Uterus (tissue), 3 donors: ENCODE measurements at regions not wholly inside any gene's neighbourhood (a gene's known extent, or its start where the extent isn't known, plus 50 kb on each side); places are given as distances from the start of the nearest gene placed in this dataset.

Source experiments
- DNase-seq, 2 donors: peaks; one replicate each; pipeline ENCODE4 v3.0.0-alpha.2; 2019 to 2020
- H3K27ac ChIP-seq, 2 donors: fragments of 200-600 bp; sonication (generic); 1 replicate in 1 of 2; 2 replicates in 1 of 2; pipeline ENCODE4 v1.5.1; 2016 to 2018
- H3K27me3 ChIP-seq, 2 donors: fragments of 200-600 bp; sonication (generic); one replicate each; pipeline ENCODE4 v1.5.1; 2018 to 2019; ENCODE audit warnings: control low read depth in 1 of 2
- H3K36me3 ChIP-seq, 2 donors: fragments of 200-600 bp; sonication (generic); one replicate each; pipeline ENCODE4 v1.5.1; 2019; ENCODE audit warnings: control low read depth in 1 of 2
- H3K4me1 ChIP-seq, 2 donors: fragments of 200-600 bp; sonication (generic); one replicate each; pipeline ENCODE4 v1.5.1; 2018 to 2019; ENCODE audit warnings: control low read depth in 1 of 2
- H3K4me3 ChIP-seq, 2 donors: fragments of 200-600 bp; sonication (generic); 1 replicate in 1 of 2; 2 replicates in 1 of 2; pipeline ENCODE4 v1.5.1; 2018 to 2019; ENCODE audit warnings: mild to moderate bottlenecking in 1 of 2
- H3K9me3 ChIP-seq, 2 donors: fragments of 200-600 bp; sonication (generic); one replicate each; pipeline ENCODE4 v1.5.1; 2019; ENCODE audit warnings: control low read depth in 1 of 2
- POLR2A ChIP-seq, 2 donors: fragments of 450-650 bp; IDR thresholded peaks; one replicate each; pipeline ENCODE4 v1.6.1; 2016; ENCODE audit warnings: antibody characterized with exemption in 2 of 2, mild to moderate bottlenecking in 1 of 2, moderate library complexity in 1 of 2
- intact Hi-C: fragments of 100-400 bp; cut with DNase I; formaldehyde crosslinking; loops from one replicate; pipeline ENCODE4 v1.15.1; 2023; ENCODE audit warnings: low total_unique reads
- TF ChIP-seq, protein P1 (sequence below), 4 experiments: fragments of 200-600 bp in 2 of 4; fragments of 450-650 bp in 2 of 4; sonication (generic) in 2 of 4; IDR thresholded peaks; one replicate each; pipeline ENCODE4 v1.5.1; 2016 to 2019; ENCODE audit warnings: antibody characterized with exemption in 4 of 4, mild to moderate bottlenecking in 2 of 4, moderate library complexity in 1 of 4
- donor health status: DM: yes; HTN: yes; CAD: no.

DNA sequence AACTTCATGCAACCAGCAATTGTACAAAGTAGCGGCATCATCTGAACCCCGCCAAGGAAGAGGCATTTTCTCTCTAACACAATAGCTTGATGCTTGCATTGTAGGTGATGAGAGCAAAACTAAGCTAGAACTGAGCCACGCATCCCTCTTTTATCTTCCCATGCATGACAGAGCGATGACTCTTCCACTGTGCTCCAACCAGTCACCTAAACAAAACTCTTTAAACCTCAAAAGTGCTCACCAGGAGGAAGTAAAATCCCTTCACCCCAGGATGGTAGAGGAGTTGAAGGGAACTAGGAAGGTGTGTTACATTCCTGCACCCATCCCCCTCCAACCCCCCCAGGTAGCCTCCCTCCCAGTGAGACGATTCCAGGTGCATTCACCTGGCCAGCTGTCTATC is 59.7 kb upstream of the SALL3 start:
- Histone ChIP-seq H3K4me3 (no peak overlapping the region), H3K27ac (no peak overlapping the region), H3K36me3 (no peaks in the 10 kb centered on the region), H3K4me1 (no peaks in the 10 kb centered on the region), H3K9me3 (no peaks in the 10 kb centered on the region), H3K27me3 (no peaks in the 10 kb centered on the region)
- DNase-seq = no peak
- TF ChIP-seq, protein P1, sequence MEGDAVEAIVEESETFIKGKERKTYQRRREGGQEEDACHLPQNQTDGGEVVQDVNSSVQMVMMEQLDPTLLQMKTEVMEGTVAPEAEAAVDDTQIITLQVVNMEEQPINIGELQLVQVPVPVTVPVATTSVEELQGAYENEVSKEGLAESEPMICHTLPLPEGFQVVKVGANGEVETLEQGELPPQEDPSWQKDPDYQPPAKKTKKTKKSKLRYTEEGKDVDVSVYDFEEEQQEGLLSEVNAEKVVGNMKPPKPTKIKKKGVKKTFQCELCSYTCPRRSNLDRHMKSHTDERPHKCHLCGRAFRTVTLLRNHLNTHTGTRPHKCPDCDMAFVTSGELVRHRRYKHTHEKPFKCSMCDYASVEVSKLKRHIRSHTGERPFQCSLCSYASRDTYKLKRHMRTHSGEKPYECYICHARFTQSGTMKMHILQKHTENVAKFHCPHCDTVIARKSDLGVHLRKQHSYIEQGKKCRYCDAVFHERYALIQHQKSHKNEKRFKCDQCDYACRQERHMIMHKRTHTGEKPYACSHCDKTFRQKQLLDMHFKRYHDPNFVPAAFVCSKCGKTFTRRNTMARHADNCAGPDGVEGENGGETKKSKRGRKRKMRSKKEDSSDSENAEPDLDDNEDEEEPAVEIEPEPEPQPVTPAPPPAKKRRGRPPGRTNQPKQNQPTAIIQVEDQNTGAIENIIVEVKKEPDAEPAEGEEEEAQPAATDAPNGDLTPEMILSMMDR (IDR thresholded peaks at IDR 0.05) = no peak
- TF ChIP-seq POLR2A (IDR thresholded peaks at IDR 0.05) = no peak
- intact Hi-C loops = no loop called here

DNA sequence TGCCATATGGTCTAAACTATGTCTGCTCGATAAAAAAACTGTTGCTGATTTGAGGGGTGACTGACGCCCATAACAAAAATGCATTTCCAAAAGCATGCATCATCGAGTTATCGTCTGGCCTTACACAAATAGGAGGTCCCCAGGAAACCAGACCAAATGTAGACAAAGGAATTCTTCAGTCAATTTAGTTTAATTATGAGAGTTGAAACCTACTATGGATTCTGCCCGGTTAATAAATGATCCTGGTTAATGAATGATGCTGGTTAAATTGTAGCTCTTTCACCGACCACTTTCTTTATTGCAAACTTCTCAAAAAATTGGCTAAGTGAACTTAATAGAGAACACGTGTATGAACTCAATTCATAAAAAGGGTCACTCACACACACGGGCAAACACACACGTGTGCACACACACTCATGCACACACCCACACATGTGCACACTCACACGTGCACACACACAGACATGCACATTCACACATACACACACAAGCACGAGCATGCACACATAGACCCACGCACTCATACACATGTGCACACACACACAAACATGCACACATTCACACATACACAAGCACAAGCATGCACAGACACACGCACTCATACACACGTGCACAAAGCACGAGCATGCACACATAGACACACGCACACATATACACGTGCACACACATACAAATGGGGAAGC is 59.0 kb upstream of the SALL3 start:
- Histone ChIP-seq H3K36me3 (no peaks in the 10 kb centered on the region), H3K27me3 (no peaks in the 10 kb centered on the region), H3K9me3 (no peaks in the 10 kb centered on the region), H3K4me3 (no peak overlapping the region), H3K4me1 (no peaks in the 10 kb centered on the region), H3K27ac (no peak overlapping the region)
- no peak for TF ChIP-seq POLR2A (IDR thresholded peaks at IDR 0.05)
- TF ChIP-seq, protein P1 (IDR thresholded peaks at IDR 0.05) = no peak
- DNase-seq = no peak
- intact Hi-C loops = no loop called here

DNA sequence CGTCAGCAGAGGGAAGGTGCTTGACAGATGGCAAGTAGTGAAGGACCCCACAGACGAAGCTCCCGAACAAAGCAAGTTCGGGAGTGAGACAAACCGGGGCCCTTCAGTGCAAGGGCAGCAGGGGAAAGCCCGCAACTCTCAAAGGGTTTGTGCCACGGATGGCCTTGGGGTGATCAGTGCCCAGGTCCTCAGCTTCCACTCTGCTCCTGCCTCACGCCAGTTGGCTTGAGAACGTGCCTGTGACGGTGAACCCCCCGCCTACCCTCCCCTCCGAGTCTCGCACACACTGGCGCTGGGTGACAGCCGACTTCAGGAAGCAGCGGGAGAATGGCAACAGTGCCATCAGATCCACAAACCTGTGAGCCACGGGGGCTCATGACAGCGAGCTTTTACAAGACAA is 56.8 kb upstream of the SALL3 start:
- DNase-seq = no peak
- Histone ChIP-seq H3K4me3 (no peak overlapping the region), H3K27ac (no peak overlapping the region)

DNA sequence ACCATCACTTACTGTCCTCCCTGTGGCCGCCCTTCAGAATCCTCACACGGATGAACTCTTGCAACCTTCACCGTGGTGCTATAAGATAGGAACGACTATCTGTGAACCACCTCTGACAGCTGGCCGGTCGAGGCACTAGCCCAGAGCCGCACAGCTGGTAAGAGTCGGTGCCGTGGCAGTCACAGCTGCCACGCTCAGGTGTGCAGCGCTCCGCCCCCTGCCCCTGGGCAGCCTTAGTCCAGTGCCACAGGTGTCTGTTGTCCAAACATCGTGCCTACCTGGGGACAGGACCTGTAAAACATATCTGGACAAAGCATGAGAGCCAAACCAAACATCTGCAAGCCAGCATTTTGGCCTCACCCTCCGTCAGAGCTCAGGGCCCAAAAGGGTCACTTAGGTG is 55.3 kb upstream of the SALL3 start:
- intact Hi-C loops = no loop called here

More for the DNA sequence above, 56.8 kb upstream of the SALL3 start:
- no peaks in the 10 kb centered on the region for H3K27me3 ChIP-seq
- no peaks in the 10 kb centered on the region for H3K36me3 ChIP-seq
- intact Hi-C loops = no loop called here
- no peaks in the 10 kb centered on the region for H3K9me3 ChIP-seq
- TF ChIP-seq POLR2A (IDR thresholded peaks at IDR 0.05) = no peak
- TF ChIP-seq, protein P1 (IDR thresholded peaks at IDR 0.05) = no peak
- H3K4me1 ChIP-seq = no peaks in the 10 kb centered on the region

DNA sequence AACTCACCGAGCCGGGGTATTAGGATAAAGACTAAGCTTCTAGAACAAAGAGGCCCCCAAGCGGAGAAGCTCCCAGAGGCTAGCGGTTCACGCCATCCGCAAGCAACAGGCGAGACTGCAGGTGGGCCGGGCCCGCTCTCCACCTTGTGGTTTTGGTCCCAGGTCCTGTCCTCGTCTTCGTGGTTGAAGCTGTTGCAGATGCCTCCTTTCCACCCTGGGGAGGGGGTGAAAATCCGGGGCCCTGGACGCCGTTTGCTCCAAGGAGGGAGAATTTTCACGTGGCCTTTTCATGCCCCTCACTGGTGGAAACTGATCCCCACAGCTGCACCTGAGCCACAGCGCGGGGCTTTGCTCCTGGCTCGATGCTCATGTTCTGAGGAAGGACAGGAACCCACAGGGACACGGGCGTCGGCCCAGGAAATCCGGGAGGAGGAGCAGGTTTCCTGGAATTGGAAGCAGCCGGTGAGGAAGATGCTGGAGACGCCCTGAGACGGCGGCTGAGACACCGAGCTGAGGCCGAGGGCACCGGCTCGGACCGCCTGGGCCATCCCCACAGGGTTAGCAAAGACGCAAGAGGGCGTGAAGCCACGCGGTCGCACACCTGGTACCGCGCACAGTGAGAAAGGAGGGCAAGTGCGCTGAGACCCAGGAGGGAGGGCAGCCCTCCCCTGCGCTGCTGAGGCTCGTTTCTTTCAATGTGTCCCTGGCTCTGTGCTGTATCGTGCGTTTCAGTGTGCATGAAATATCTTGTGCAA is 54.7 kb upstream of the SALL3 start:
- H3K36me3 ChIP-seq = no peaks in the 10 kb centered on the region
- no peak for DNase-seq
- no peak for TF ChIP-seq POLR2A (IDR thresholded peaks at IDR 0.05)
- TF ChIP-seq, protein P1 (IDR thresholded peaks at IDR 0.05) = no peak
- no peak overlapping the region for H3K4me3 ChIP-seq
- intact Hi-C loops = no loop called here
- H3K9me3 ChIP-seq = no peaks in the 10 kb centered on the region
- H3K27me3 ChIP-seq = no peaks in the 10 kb centered on the region
- no peak overlapping the region for H3K27ac ChIP-seq
- H3K4me1 ChIP-seq = no peaks in the 10 kb centered on the region

More for the DNA sequence above, 55.3 kb upstream of the SALL3 start:
- H3K27me3 ChIP-seq = no peaks in the 10 kb centered on the region
- H3K4me1 ChIP-seq = no peaks in the 10 kb centered on the region
- no peak overlapping the region for H3K27ac ChIP-seq
- no peak for DNase-seq
- TF ChIP-seq POLR2A (IDR thresholded peaks at IDR 0.05) = no peak
- TF ChIP-seq, protein P1 (IDR thresholded peaks at IDR 0.05) = no peak
- H3K36me3 ChIP-seq = no peaks in the 10 kb centered on the region
- H3K9me3 ChIP-seq = no peaks in the 10 kb centered on the region
- no peak overlapping the region for H3K4me3 ChIP-seq
